ENCODE measurements at regions not wholly inside any gene's neighbourhood (a gene's known extent, or its start where the extent isn't known, plus 50 kb on each side); places are given as distances from the start of the nearest gene placed in this dataset.
"Not testable (repeated sequence)": the region's sequence is repeated elsewhere in the genome, so short reads cannot be mapped to it uniquely, and the experiment has no call there.

GRCh38 chr7:73137922-73138321 lies 52.1 kb upstream of the SPDYE9 start:
- not testable (repeated sequence) for TF ChIP-seq CTCF (conservative IDR thresholded peaks at IDR 0.05; ENCODE audit: low read depth, low read length); SMC3 (IDR thresholded peaks at IDR 0.05; ENCODE audit: low read depth, low read length); RFX5 (IDR thresholded peaks at IDR 0.05; ENCODE audit: low read depth, low read length); RAD21 (IDR thresholded peaks at IDR 0.05; ENCODE audit: low read length); POLR2A (IDR thresholded peaks at IDR 0.05; ENCODE audit: low read depth, low read length); RCOR1 (IDR thresholded peaks at IDR 0.05; ENCODE audit: insufficient replicate concordance, low read length); MXI1 (IDR thresholded peaks at IDR 0.05; ENCODE audit: borderline replicate concordance, low read depth, low read length); MAFK (IDR thresholded peaks at IDR 0.05; ENCODE audit: low read depth, low read length)

Measured in IMR-90 (cell line).